Omental fat pad (tissue), 3 donors: ENCODE measurements at regions not wholly inside any gene's neighbourhood (a gene's known extent, or its start where the extent isn't known, plus 50 kb on each side); places are given as distances from the start of the nearest gene placed in this dataset.

ENCODE experiments used
- ATAC-seq: fragments of 150-250 bp; one replicate; pipeline ENCODE4 v1.9.1; 2016; ENCODE audit warnings: mild to moderate bottlenecking, moderate library complexity; ENCODE audit not compliant: low FRiP score
- DNase-seq: peaks from one replicate; pipeline ENCODE4 v3.0.0-alpha.2; 2019; ENCODE audit warnings: low spot score
- TF ChIP-seq, protein P1 (sequence below), 3 donors: fragments of 450-650 bp; IDR thresholded peaks; one replicate each; pipeline ENCODE4 v1.5.1; 2016 to 2017; ENCODE audit warnings: antibody characterized with exemption in 3 of 3, mild to moderate bottlenecking in 3 of 3, moderate library complexity in 2 of 3

DNA sequence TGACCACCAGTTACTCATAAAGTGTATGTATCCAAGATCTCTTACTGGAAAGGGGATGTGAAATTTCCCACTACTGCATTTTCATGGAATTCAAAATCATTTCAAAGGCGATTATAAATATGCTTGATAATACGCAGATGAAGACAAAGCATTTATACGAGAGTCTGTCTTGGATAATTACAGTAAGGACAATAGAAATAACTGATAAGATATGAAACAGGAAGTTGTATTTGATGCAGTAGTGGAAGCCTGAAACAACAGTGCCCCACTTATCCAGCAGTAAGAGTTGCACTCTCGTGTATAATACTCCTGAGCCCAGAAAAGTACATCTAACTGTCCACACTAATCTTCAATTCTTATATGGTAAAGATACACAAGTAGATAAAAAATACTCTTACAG lies 188.7 kb upstream of the POU5F2 start:
- TF ChIP-seq, protein P1, sequence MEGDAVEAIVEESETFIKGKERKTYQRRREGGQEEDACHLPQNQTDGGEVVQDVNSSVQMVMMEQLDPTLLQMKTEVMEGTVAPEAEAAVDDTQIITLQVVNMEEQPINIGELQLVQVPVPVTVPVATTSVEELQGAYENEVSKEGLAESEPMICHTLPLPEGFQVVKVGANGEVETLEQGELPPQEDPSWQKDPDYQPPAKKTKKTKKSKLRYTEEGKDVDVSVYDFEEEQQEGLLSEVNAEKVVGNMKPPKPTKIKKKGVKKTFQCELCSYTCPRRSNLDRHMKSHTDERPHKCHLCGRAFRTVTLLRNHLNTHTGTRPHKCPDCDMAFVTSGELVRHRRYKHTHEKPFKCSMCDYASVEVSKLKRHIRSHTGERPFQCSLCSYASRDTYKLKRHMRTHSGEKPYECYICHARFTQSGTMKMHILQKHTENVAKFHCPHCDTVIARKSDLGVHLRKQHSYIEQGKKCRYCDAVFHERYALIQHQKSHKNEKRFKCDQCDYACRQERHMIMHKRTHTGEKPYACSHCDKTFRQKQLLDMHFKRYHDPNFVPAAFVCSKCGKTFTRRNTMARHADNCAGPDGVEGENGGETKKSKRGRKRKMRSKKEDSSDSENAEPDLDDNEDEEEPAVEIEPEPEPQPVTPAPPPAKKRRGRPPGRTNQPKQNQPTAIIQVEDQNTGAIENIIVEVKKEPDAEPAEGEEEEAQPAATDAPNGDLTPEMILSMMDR (IDR thresholded peaks at IDR 0.05) = no peak
- no peak for DNase-seq
- ATAC-seq = no peak

DNA sequence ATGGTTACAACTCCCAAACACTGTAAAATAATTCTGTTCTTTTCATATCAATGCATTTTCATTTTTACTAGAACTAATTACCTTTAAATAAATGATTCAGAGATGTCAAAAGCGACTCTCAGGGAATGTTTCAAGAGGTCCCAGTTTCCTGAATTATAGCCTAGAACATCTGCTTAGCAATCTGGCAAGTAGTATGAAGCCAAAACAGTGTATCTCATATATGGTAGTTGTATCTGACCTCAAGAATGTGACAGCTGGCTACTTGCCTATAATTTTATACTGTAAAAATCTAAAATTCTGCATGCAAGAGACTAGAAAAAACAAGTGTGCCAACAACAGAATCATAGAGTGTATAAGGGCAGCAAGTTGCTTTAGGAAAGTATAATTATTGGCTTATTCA lies 187.7 kb upstream of the POU5F2 start:
- DNase-seq (no peak), ATAC-seq (no peak)
- TF ChIP-seq, protein P1 (IDR thresholded peaks at IDR 0.05) = no peak

DNA sequence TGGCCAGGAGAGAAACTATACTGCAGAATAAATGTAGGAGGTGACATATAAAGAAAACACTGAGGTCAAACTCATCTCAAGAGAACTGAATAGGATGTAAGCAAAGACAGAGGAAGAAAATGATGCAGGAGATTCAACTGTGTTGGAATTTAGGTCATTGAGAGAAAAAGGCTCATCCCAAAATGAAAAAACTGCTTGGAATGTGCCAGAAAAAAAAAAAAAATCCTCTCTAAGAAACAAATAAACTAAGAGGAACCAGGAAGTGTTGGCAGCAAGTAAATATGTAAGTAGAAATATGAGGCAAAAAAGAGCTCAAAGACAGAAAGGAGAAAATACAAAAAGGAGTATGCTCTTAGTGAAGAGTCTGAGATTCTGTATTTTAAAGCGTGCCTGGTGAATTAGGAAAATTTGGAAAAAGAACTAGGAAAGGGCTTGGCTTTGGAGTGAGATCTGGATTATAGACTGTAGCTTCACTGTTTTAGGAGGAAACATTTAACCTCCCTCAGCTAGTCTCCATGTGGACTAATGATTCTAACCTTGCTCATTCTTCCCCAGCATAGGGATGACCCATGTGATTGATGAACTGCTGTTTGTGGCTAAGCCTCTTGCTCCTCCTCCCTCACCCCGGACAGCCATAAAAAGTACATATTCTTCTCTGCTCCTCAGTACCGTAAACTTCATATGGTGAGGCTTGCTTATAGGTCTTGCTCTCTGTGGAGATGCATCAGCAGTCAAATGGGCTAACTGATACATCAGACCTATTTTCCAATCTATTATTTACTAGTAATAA lies 185.6 kb upstream of the POU5F2 start:
- DNase-seq = no peak
- ATAC-seq = no peak
- TF ChIP-seq, protein P1 (IDR thresholded peaks at IDR 0.05) = no peak

DNA sequence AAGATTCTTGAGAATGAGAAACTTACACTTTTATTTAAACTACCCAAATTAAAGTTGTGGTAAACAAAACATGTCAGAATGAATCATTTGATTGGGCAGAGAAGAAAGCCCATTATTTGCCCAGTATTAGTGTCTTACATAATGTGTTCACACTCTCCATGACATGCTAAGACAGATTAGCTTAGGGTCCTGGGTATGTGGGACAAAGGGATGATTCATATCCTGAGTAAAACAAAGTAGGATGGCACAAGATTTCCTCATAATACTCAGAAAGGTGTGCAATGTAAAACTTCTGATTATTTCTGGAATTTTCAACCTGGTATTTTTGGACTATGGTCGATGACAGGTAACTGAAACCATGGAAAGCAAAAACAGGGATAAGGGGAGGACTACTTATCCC lies 183.9 kb upstream of the POU5F2 start:
- TF ChIP-seq, protein P1 (IDR thresholded peaks at IDR 0.05) = no peak
- ATAC-seq (no peak), DNase-seq (no peak)

DNA sequence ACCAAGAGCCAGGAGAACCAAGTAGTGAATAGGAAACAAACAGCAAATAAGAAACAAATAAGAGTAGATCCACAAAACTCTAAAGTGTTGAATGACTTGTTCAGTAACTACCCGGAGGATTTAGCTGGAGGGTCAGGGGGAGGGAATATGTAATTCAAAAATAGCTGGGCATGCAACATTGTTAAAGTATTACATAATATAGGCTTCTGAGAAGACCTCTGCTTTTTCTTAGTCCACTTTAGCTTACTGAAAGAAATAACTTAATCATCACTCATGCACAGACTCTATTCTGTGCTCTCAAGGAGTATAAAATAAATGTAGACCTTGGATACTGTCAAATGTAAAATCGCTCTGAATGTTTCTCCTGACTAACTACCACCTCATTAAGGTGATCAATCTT lies 183.2 kb upstream of the POU5F2 start:
- TF ChIP-seq, protein P1 (IDR thresholded peaks at IDR 0.05) = no peak
- ATAC-seq = no peak
- no peak for DNase-seq

DNA sequence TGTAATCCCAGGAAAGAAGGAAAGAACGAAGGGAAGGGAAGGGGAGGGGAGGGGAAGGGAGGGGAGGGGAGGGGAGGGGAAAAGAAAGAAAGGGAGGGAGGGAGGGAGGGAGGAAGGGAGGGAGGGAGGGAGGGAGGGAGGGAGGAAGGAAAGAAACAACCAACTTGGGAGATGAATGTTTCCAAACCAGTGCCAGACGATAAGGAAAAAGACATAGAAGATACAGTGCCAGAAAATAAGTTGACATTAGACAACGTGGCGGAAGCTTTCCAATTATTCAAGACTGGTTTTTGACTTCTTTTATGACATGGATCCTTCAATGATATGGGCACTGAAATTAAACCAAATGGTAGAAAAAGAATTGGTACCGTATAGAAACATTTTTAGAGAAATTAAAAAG lies 181.2 kb upstream of the POU5F2 start:
- DNase-seq = no peak
- no peak for ATAC-seq
- TF ChIP-seq, protein P1 (IDR thresholded peaks at IDR 0.05) = no peak

DNA sequence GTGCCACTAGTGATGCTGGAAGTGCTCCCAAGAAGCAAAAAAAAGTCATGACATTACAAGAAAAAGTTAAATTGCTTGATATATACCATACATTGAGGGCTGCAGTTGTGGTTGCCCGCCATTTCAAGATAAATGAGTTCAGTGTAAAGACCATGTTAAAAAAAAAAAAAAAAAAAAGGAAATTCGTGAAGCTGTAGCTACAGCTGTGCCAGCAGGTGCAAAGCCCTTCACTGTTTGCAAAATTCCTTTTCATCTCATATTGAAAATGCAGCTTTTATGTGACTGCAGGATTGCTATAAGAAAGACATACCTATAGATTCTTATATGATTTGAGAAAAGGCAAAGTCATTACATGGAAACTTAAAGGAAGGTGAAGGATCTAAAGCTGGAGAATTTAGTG lies 179.6 kb upstream of the POU5F2 start:
- ATAC-seq = no peak

More for the DNA sequence above, 179.6 kb upstream of the POU5F2 start:
- no peak for DNase-seq
- TF ChIP-seq, protein P1 (IDR thresholded peaks at IDR 0.05) = no peak
